ENCODE measurements at regions not wholly inside any gene's neighbourhood (a gene's known extent, or its start where the extent isn't known, plus 50 kb on each side); places are given as distances from the start of the nearest gene placed in this dataset.

DNA sequence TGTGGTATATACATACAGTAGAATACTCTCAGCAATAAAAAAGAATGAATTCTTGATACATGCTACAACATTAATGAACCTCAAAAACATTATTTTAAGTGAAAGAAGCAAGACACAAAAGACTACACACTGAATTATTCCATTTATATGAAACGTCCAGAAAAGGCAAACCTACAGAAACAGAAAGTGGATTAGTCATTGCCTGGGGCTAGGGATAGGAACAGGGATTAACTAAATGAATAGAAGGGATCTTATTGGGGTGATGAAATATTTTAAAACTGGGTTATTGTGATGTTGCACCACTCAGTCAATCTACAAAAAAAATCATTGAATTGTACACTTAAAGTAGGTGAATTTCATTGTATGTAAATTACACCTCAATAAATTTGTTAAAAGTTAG is 326.7 kb downstream of the PIK3R1 start:
- WGBS, 3 donors = 57 to 61% (median 58%) methylated on average over 1 of the region's 1 CpG
- Histone ChIP-seq H3K4me1 (no peaks in the 10 kb centered on the region), H3K27me3 (ENCODE audit: insufficient read depth in 3 of 3, low read length in 2 of 3) (no peaks in the 10 kb centered on the region), H3K36me3 (ENCODE audit: insufficient read depth in 1 of 2, low read depth in 1 of 2) (no peaks in the 10 kb centered on the region), H3K9me3 (no peaks in the 10 kb centered on the region), H3K4me3 (no peak overlapping the region), H3K27ac (no peak overlapping the region)
- intact Hi-C loops (cut with DNase I) = no loop called here
- ATAC-seq (no peak), DNase-seq (no peak)
- TF ChIP-seq, protein P1, sequence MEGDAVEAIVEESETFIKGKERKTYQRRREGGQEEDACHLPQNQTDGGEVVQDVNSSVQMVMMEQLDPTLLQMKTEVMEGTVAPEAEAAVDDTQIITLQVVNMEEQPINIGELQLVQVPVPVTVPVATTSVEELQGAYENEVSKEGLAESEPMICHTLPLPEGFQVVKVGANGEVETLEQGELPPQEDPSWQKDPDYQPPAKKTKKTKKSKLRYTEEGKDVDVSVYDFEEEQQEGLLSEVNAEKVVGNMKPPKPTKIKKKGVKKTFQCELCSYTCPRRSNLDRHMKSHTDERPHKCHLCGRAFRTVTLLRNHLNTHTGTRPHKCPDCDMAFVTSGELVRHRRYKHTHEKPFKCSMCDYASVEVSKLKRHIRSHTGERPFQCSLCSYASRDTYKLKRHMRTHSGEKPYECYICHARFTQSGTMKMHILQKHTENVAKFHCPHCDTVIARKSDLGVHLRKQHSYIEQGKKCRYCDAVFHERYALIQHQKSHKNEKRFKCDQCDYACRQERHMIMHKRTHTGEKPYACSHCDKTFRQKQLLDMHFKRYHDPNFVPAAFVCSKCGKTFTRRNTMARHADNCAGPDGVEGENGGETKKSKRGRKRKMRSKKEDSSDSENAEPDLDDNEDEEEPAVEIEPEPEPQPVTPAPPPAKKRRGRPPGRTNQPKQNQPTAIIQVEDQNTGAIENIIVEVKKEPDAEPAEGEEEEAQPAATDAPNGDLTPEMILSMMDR (IDR thresholded peaks at IDR 0.05) = no peak

- TF ChIP-seq, protein P1 (IDR thresholded peaks at IDR 0.05) = no peak
- DNase-seq (no peak), ATAC-seq (no peak)
- no peaks in the 10 kb centered on the region for H3K36me3 ChIP-seq (ENCODE audit: insufficient read depth in 1 of 2, low read depth in 1 of 2)
- intact Hi-C loops (cut with DNase I) = no loop called here
- H3K4me3 ChIP-seq = no peak overlapping the region
- no peaks in the 10 kb centered on the region for H3K4me1 ChIP-seq
- H3K9me3 ChIP-seq = no peaks in the 10 kb centered on the region
- H3K27ac ChIP-seq = no peak overlapping the region
- WGBS, 3 donors = 20 to 53% (median 48%) methylated on average over 2 of the region's 2 CpGs
- no peaks in the 10 kb centered on the region for H3K27me3 ChIP-seq (ENCODE audit: insufficient read depth in 3 of 3, low read length in 2 of 3)
Observed at GRCh38 chr5:68543212-68543611, 327.7 kb downstream of the PIK3R1 start.

DNA sequence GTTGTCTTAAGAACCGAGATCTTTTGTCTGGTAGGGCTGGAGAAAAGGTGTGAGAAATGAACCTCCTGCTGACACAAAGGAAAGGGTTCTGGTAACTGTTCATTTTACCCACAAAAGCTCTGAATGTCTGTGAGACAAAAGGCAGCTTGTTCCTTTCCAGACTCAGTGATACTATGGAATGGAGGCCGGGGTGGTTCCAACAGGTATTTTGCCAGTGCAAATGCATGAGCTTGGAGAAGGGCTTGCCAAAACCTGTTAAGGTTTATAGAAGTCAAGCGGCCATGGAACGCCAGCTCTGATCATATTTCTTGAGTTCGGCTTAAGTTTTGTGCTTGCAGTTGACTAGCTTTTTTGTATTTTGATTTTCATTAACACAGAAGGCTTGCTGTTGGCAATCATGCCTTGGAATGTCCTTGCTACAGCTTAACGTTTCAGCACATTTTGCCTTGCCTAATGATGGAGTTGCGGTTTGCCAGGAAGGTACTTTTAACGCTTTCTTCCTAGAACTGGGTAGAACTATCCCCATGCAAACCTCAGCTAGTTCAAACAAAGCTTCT is 328.6 kb downstream of the PIK3R1 start:
- DNase-seq = no peak
- intact Hi-C loops (cut with DNase I) = no loop called here
- H3K27ac ChIP-seq = no peak overlapping the region
- TF ChIP-seq, protein P1 (IDR thresholded peaks at IDR 0.05) = no peak
- no peaks in the 10 kb centered on the region for H3K27me3 ChIP-seq (ENCODE audit: insufficient read depth in 3 of 3, low read length in 2 of 3)
- no peaks in the 10 kb centered on the region for H3K4me1 ChIP-seq
- no peaks in the 10 kb centered on the region for H3K36me3 ChIP-seq (ENCODE audit: insufficient read depth in 1 of 2, low read depth in 1 of 2)
- ATAC-seq = no peak
- H3K4me3 ChIP-seq = no peak overlapping the region
- WGBS, 3 donors = 57 to 81% (median 64%) methylated on average over 8 of the region's 8 CpGs
- no peaks in the 10 kb centered on the region for H3K9me3 ChIP-seq

GRCh38 chr5:68544648-68545552 is 329.3 kb downstream of the PIK3R1 start:
- H3K36me3 ChIP-seq (ENCODE audit: insufficient read depth in 1 of 2, low read depth in 1 of 2) = no peaks in the 10 kb centered on the region
- TF ChIP-seq, protein P1 (IDR thresholded peaks at IDR 0.05) = no peak
- no peaks in the 10 kb centered on the region for H3K4me1 ChIP-seq
- intact Hi-C loops (cut with DNase I) = no loop called here
- no peak overlapping the region for H3K4me3 ChIP-seq
- DNase-seq = no peak
- no peak overlapping the region for H3K27ac ChIP-seq
- no peaks in the 10 kb centered on the region for H3K27me3 ChIP-seq (ENCODE audit: insufficient read depth in 3 of 3, low read length in 2 of 3)
- WGBS, 3 donors = 82 to 89% (median 86%) methylated on average over 14 of the region's 14 CpGs
- ATAC-seq = no peak
- no peaks in the 10 kb centered on the region for H3K9me3 ChIP-seq
